Caco-2 (cell line): ENCODE measurements at regions not wholly inside any gene's neighbourhood (a gene's known extent, or its start where the extent isn't known, plus 50 kb on each side); places are given as distances from the start of the nearest gene placed in this dataset.

Experiments used
- BruUV-seq: library from RNA; stranded (reverse); fragments of 400-500 nt; replicated peaks from 2 replicates; lab custom pipeline; 2021; lab: Mats Ljungman, UMichigan
- CTCF ChIA-PET: fragments of 300-600 bp; sonication (Branson Sonifier 250); formaldehyde crosslinking; loops from one replicate; lab custom pipeline; 2022; ENCODE audit warnings: antibody characterized with exemption; lab: Charles Lee
- POLR2A ChIA-PET: fragments of 300-600 bp; sonication (Branson Sonifier 250); formaldehyde crosslinking; loops from one replicate; lab custom pipeline; 2022; ENCODE audit warnings: antibody characterized with exemption; lab: Charles Lee
- DNase-seq, 2 experiments: peaks; one replicate each; pipeline versions ENCODE4 v3.0.0 to v3.0.0-alpha.2; 2020 to 2022
- H3K27me3 ChIP-seq: replicated peaks from 2 replicates; pipeline ENCODE4 v1.6.0; 2011; ENCODE audit warnings: low read length; ENCODE audit not compliant: control insufficient read depth, insufficient read depth
- H3K36me3 ChIP-seq: 2 replicates; pipeline ENCODE4 v1.5.1; 2011; ENCODE audit warnings: low read length; ENCODE audit not compliant: control insufficient read depth, insufficient read depth
- H3K4me1 ChIP-seq: fragments of 250-450 bp; sonication (Bioruptor Pico); 2 replicates; pipeline ENCODE4 v1.5.1; 2020; ENCODE audit warnings: mild to moderate bottlenecking
- H3K4me3 ChIP-seq: 2 replicates; pipeline ENCODE4 v1.5.1; 2011; ENCODE audit warnings: low read depth, mild to moderate bottlenecking, control low read depth, low read length
- H3K9me3 ChIP-seq: fragments of 250-450 bp; sonication (Bioruptor Pico); 2 replicates; pipeline ENCODE4 v1.5.1; 2020; ENCODE audit warnings: mild to moderate bottlenecking, moderate library complexity
- H3K27ac Mint-ChIP-seq: one replicate; pipeline ENCODE4 v1.8.0; 2022; ENCODE audit warnings: mixed read lengths; ENCODE audit not compliant: unreplicated experiment
- H3K27me3 Mint-ChIP-seq: one replicate; pipeline ENCODE4 v1.8.0; 2022; ENCODE audit warnings: mixed read lengths; ENCODE audit not compliant: insufficient read depth, unreplicated experiment
- H3K36me3 Mint-ChIP-seq: one replicate; pipeline ENCODE4 v1.8.0; 2022; ENCODE audit warnings: mild to moderate bottlenecking, mixed read lengths; ENCODE audit not compliant: insufficient read depth, unreplicated experiment
- H3K4me1 Mint-ChIP-seq: one replicate; pipeline ENCODE4 v1.8.0; 2022; ENCODE audit warnings: low read depth, mixed read lengths; ENCODE audit not compliant: unreplicated experiment
- H3K4me3 Mint-ChIP-seq: one replicate; pipeline ENCODE4 v1.8.0; 2022; ENCODE audit warnings: mild to moderate bottlenecking, moderate library complexity, mixed read lengths; ENCODE audit not compliant: unreplicated experiment
- H3K9me3 Mint-ChIP-seq: one replicate; pipeline ENCODE4 v1.8.0; 2022; ENCODE audit warnings: mixed read lengths; ENCODE audit not compliant: unreplicated experiment
- CTCF ChIP-seq, 2 experiments: fragments of 200-600 bp in 1 of 2; IDR thresholded peaks; 1 replicate in 1 of 2; 2 replicates in 1 of 2; pipeline versions ENCODE4 v1.5.1 to v1.8.0; 2011 to 2022; ENCODE audit warnings: antibody characterized with exemption in 1 of 2, control low read depth in 1 of 2, inconsistent platforms in 1 of 2, low read depth in 1 of 2, low read length in 1 of 2, mild to moderate bottlenecking in 1 of 2, moderate library complexity in 1 of 2; ENCODE audit not compliant: insufficient read depth in 1 of 2, severe bottlenecking in 1 of 2, unreplicated experiment in 1 of 2
- intact Hi-C: fragments of 100-400 bp; cut with micrococcal nuclease; formaldehyde crosslinking; loops from one replicate; pipeline ENCODE4 v1.10.0; 2022; ENCODE audit not compliant: unreplicated experiment

GRCh38 chr3:28130836-28131235 is 110.6 kb upstream of the CMC1 start:
- CTCF ChIA-PET: no interaction called here
- DNase-seq: no peak
- intact Hi-C loops: loop anchor here (10.0 kb wide), 1 partner anchor 416 kb away; no protein-coding TSS in a partner anchor
- Mint-ChIP-seq H3K27me3 (peaks cover 2% of the 10 kb centered on the region), H3K4me3 (no peak overlapping the region), H3K9me3 (no peaks in the 10 kb centered on the region), H3K4me1 (peaks cover 7% of the 10 kb centered on the region), H3K36me3 (no peaks in the 10 kb centered on the region), H3K27ac (no peak overlapping the region)
- Histone ChIP-seq H3K4me3 (no peak overlapping the region), H3K9me3 (no peaks in the 10 kb centered on the region), H3K27me3 (no peaks in the 10 kb centered on the region), H3K4me1 (peaks cover 16% of the 10 kb centered on the region), H3K36me3 (no peaks in the 10 kb centered on the region)
- BruUV-seq: no TSS peak
- POLR2A ChIA-PET: no interaction called here
- TF ChIP-seq CTCF (IDR thresholded peaks at IDR 0.05; ENCODE audit: insufficient read depth in 1 of 2, low read depth in 1 of 2, low read length in 1 of 2, severe bottlenecking in 1 of 2, unreplicated experiment in 1 of 2): no peak

- no peak overlapping the region for H3K27ac Mint-ChIP-seq
- POLR2A ChIA-PET: no interaction called here
- no peaks in the 10 kb centered on the region for H3K36me3 ChIP-seq
- no peak for TF ChIP-seq CTCF (IDR thresholded peaks at IDR 0.05; ENCODE audit: insufficient read depth in 1 of 2, low read depth in 1 of 2, low read length in 1 of 2, severe bottlenecking in 1 of 2, unreplicated experiment in 1 of 2)
- H3K9me3 Mint-ChIP-seq: no peaks in the 10 kb centered on the region
- peaks cover 16% of the 10 kb centered on the region for H3K4me1 ChIP-seq
- no peaks in the 10 kb centered on the region for H3K9me3 ChIP-seq
- BruUV-seq: no TSS peak
- DNase-seq: no peak
- no peaks in the 10 kb centered on the region for H3K27me3 ChIP-seq
- CTCF ChIA-PET: no interaction called here
- H3K36me3 Mint-ChIP-seq: peaks cover 5% of the 10 kb centered on the region
- no peaks in the 10 kb centered on the region for H3K27me3 Mint-ChIP-seq
- intact Hi-C loops: loop anchor here (10.0 kb wide), 1 partner anchor 418 kb away; no protein-coding TSS in a partner anchor
- H3K4me1 Mint-ChIP-seq: peaks cover 22% of the 10 kb centered on the region
- no peak overlapping the region for H3K4me3 ChIP-seq
- no peak overlapping the region for H3K4me3 Mint-ChIP-seq
Observed at GRCh38 chr3:28132941-28133340, 108.5 kb upstream of the CMC1 start.

- Mint-ChIP-seq H3K4me3 (no peak overlapping the region), H3K9me3 (no peaks in the 10 kb centered on the region), H3K4me1 (peaks cover 24% of the 10 kb centered on the region), H3K36me3 (peaks cover 5% of the 10 kb centered on the region), H3K27me3 (no peaks in the 10 kb centered on the region), H3K27ac (no peak overlapping the region)
- CTCF ChIA-PET: no interaction called here
- H3K36me3 ChIP-seq: no peaks in the 10 kb centered on the region
- H3K4me3 ChIP-seq: no peak overlapping the region
- H3K9me3 ChIP-seq: no peaks in the 10 kb centered on the region
- POLR2A ChIA-PET: no interaction called here
- no TSS peak for BruUV-seq
- peaks cover 16% of the 10 kb centered on the region for H3K4me1 ChIP-seq
- DNase-seq: no peak
- no peak for TF ChIP-seq CTCF (IDR thresholded peaks at IDR 0.05; ENCODE audit: insufficient read depth in 1 of 2, low read depth in 1 of 2, low read length in 1 of 2, severe bottlenecking in 1 of 2, unreplicated experiment in 1 of 2)
- H3K27me3 ChIP-seq: no peaks in the 10 kb centered on the region
- intact Hi-C loops: loop anchor here (10.0 kb wide), 1 partner anchor 419 kb away; no protein-coding TSS in a partner anchor
Observed at GRCh38 chr3:28134198-28134597, 107.2 kb upstream of the CMC1 start.
